ENCODE measurements at regions not wholly inside any gene's neighbourhood (a gene's known extent, or its start where the extent isn't known, plus 50 kb on each side); places are given as distances from the start of the nearest gene placed in this dataset.

- TF ChIP-seq CTCF (IDR thresholded peaks at IDR 0.05; ENCODE audit: insufficient read depth, low read length, poor library complexity, severe bottlenecking) (no peak), EZH2phosphoT487 (conservative IDR thresholded peaks at IDR 0.05; ENCODE audit: low read length) (no peak)
Observed at GRCh38 chr14:71742485-71742884, 189.7 kb upstream of the RGS6 start.

Measured in SU-DHL-6 (cell line).